Stimulated activated effector memory CD8-positive, alpha-beta T cell treated with anti-CD3 and anti-CD28 coated beads, Interleukin-12 subunit alpha, Interleukin-12 subunit beta, amount 100 ng/mL, for 72 hours (primary cell): ENCODE measurements at regions not wholly inside any gene's neighbourhood (a gene's known extent, or its start where the extent isn't known, plus 50 kb on each side); places are given as distances from the start of the nearest gene placed in this dataset.

Experiments used
- ATAC-seq: fragments of 150-1000 bp; cut with Tn5 transposase; 2 replicates; pipeline ENCODE4 v1.10.0; 2021
- DNase-seq, 2 donors: peaks; one replicate each; pipeline ENCODE4 v3.0.0; 2021 to 2022; ENCODE audit warnings: low spot score in 2 of 2
- H3K27ac Mint-ChIP-seq: one replicate; pipeline ENCODE4 v1.8.0; 2022; ENCODE audit warnings: mild to moderate bottlenecking, mixed read lengths
- H3K36me3 Mint-ChIP-seq: one replicate; pipeline ENCODE4 v1.8.0; 2022; ENCODE audit warnings: mild to moderate bottlenecking, mixed read lengths
- H3K4me1 Mint-ChIP-seq: one replicate; pipeline ENCODE4 v1.8.0; 2022; ENCODE audit warnings: mixed read lengths
- H3K4me3 Mint-ChIP-seq: one replicate; pipeline ENCODE4 v1.8.0; 2022; ENCODE audit warnings: mild to moderate bottlenecking, mixed read lengths
- H3K9me3 Mint-ChIP-seq: one replicate; pipeline ENCODE4 v1.8.0; 2022; ENCODE audit warnings: mixed read lengths

DNA sequence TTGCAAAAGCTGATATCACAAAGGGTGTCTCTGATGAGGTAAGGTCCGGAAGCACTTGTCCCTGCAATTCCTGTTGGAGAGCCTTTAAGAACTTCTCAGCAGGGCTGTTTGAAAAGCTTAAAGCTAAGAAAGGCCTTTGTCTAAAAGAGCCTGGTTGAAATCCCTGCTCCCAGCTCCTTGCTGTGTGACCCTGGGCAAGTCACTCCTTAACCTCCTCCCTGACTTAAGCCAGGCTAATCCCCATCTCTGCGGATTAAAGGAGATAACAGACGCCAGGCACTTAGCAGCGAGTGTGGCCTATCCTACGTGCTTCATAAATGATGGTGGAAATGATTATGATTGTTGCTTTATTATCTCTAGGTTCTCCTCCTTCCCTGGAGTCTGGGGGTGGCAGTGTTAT, 368.0 kb upstream of the RBFOX1 start:
- H3K4me3 Mint-ChIP-seq = no peak overlapping the region
- DNase-seq (no peak), ATAC-seq (no peak)
- H3K4me1 Mint-ChIP-seq = no peaks in the 10 kb centered on the region
- H3K36me3 Mint-ChIP-seq = no peaks in the 10 kb centered on the region
- no peak overlapping the region for H3K27ac Mint-ChIP-seq
- peaks cover 11% of the 10 kb centered on the region for H3K9me3 Mint-ChIP-seq

- no peak for ATAC-seq
- Mint-ChIP-seq H3K36me3 (no peaks in the 10 kb centered on the region), H3K4me3 (no peak overlapping the region), H3K27ac (no peak overlapping the region), H3K9me3 (peaks cover 8% of the 10 kb centered on the region), H3K4me1 (no peaks in the 10 kb centered on the region)
- DNase-seq = no peak
Observed at GRCh38 chr16:6961704-6962103, 370.9 kb upstream of the RBFOX1 start.

DNA sequence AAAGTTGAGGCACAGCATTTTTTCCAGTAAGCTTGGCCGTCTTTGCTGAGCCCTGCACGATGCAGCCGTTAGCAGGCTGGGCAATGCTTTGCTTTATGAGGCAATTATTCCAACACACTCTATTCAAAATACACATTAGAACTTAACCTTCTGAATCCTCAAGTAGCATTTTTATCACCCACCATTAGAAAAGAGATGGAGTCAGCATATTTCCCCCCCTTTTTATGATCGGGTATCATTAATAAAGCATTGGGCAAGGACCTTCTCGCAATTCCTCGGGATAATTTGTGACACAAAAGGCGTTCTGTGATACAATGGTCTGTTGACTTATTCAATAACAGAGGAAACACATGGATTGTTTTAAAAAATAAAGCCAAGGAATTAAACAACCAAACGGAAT, 374.5 kb upstream of the RBFOX1 start:
- H3K9me3 Mint-ChIP-seq = peaks cover 8% of the 10 kb centered on the region
- H3K4me3 Mint-ChIP-seq = no peak overlapping the region
- no peak for DNase-seq
- H3K4me1 Mint-ChIP-seq = no peaks in the 10 kb centered on the region
- H3K27ac Mint-ChIP-seq = no peak overlapping the region
- no peak for ATAC-seq
- no peaks in the 10 kb centered on the region for H3K36me3 Mint-ChIP-seq

DNA sequence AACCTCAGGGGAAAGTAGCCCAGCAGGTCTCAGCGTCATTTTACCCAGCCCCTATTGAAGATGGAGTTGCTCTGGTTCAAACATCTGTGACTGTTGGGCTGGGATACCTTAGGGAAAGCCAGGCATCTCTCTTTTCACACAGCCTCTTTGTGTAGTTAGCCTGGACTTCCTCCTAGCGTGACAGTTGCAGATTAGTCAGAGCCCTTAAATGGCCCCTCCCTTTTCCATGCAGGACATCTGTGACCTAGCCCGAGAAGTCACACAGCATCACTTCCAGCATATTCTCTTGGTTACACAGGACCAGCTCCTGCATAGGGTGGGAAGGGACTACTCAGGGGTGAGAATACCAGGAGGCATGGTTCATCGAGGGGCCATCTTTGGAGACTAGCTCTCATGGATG, 375.0 kb upstream of the RBFOX1 start:
- DNase-seq (no peak), ATAC-seq (no peak)
- Mint-ChIP-seq H3K4me3 (no peak overlapping the region), H3K27ac (no peak overlapping the region), H3K9me3 (peaks cover 8% of the 10 kb centered on the region), H3K36me3 (no peaks in the 10 kb centered on the region), H3K4me1 (no peaks in the 10 kb centered on the region)

DNA sequence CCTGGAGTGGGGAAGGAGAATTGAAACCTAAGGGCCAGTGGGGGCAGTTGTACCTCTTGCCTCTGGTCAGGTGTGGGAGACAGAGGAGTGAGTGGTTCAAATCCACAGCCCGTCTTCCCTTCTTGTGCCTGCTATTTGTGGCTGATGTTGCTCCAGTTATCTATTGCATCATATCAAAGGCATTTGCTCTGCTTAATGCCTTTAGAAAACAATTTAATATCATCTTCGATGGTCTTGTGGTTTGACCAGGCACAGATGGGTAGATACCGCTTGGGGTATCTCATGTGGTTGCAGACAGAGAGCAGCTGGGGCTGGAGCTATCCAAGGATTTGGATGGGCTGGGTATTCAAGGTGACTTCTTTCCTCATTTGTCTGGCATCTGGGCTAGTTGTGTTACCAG, 376.1 kb upstream of the RBFOX1 start:
- H3K9me3 Mint-ChIP-seq = peaks cover 8% of the 10 kb centered on the region
- no peak overlapping the region for H3K4me3 Mint-ChIP-seq
- no peak overlapping the region for H3K27ac Mint-ChIP-seq
- no peak for ATAC-seq
- H3K4me1 Mint-ChIP-seq = no peaks in the 10 kb centered on the region
- no peaks in the 10 kb centered on the region for H3K36me3 Mint-ChIP-seq
- DNase-seq = no peak

DNA sequence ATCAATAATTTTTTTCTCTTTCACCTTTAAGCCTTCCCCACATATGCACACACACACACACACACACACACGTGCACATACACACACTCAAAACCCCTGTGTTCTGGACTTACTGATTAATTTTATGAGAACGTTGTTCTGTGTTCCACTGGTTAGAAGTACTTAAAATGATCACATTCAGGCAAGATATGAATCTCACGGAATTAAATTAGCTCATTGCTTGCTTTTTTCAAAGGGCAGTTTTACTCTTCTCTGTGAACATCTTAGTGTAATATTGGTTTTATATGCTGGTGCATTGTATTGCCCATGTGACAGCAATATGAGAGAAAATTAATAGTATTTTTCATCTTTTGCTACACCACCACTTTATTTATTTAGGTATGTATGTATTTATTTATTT, 377.3 kb upstream of the RBFOX1 start:
- no peak for DNase-seq
- H3K9me3 Mint-ChIP-seq = peaks cover 5% of the 10 kb centered on the region

GRCh38 chr16:6949240-6949639, 383.4 kb upstream of the RBFOX1 start:
- Mint-ChIP-seq H3K4me3 (no peak overlapping the region), H3K9me3 (peaks cover 7% of the 10 kb centered on the region), H3K36me3 (no peaks in the 10 kb centered on the region), H3K27ac (no peak overlapping the region), H3K4me1 (no peaks in the 10 kb centered on the region)
- ATAC-seq = no peak
- no peak for DNase-seq

More for the DNA sequence above, 377.3 kb upstream of the RBFOX1 start:
- H3K27ac Mint-ChIP-seq = no peak overlapping the region
- H3K4me1 Mint-ChIP-seq = no peaks in the 10 kb centered on the region
- H3K4me3 Mint-ChIP-seq = no peak overlapping the region
- ATAC-seq = no peak
- no peaks in the 10 kb centered on the region for H3K36me3 Mint-ChIP-seq

DNA sequence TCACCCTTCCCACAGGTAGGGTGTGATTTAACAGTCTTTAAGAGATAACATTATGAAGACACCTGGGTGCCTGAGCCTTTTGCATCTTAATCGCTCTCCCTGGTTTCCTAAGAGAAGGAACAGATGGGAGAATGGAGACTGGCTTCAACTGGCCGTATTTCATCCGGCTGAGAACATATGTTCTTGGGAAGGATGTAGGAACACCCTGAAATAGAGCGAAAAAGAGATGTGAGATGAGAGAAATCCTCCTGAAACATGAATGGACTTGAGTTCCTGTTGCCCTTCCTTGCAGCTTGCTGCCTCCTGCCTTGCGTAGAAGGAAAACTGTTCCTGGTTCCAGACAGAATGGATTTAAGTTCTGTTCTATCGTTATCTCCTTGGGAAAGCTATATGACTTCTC, 385.4 kb upstream of the RBFOX1 start:
- Mint-ChIP-seq H3K4me1 (no peaks in the 10 kb centered on the region), H3K27ac (no peak overlapping the region), H3K36me3 (no peaks in the 10 kb centered on the region), H3K9me3 (peaks cover 7% of the 10 kb centered on the region), H3K4me3 (no peak overlapping the region)
- ATAC-seq (no peak), DNase-seq (no peak)

DNA sequence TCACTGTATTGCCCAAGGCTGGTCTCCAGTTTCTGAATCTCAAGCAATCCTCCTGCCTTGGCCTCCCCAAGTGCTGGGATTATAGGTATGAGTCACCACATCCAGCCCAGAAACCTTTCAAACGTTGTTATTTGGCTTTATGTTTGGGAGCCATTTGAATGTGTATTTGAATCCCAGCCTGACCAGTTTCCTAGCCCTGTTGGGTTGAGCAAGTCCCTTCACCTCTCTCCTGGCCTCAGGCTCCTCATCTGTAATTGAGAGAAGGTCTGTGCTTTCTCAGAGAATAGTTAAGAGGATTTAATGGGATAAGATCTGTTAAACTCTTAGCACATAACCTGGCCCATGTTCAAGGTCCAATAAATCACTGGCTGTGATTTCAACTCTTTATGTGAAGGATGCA, 385.8 kb upstream of the RBFOX1 start:
- ATAC-seq (no peak), DNase-seq (no peak)
- no peaks in the 10 kb centered on the region for H3K4me1 Mint-ChIP-seq
- H3K9me3 Mint-ChIP-seq = peaks cover 7% of the 10 kb centered on the region
- no peak overlapping the region for H3K27ac Mint-ChIP-seq
- no peak overlapping the region for H3K4me3 Mint-ChIP-seq
- H3K36me3 Mint-ChIP-seq = no peaks in the 10 kb centered on the region

- ATAC-seq = no peak
- Mint-ChIP-seq H3K4me3 (no peak overlapping the region), H3K36me3 (no peaks in the 10 kb centered on the region), H3K9me3 (peaks cover 11% of the 10 kb centered on the region), H3K27ac (no peak overlapping the region), H3K4me1 (no peaks in the 10 kb centered on the region)
- no peak for DNase-seq
Observed at GRCh38 chr16:6946106-6946505, 386.5 kb upstream of the RBFOX1 start.

- Mint-ChIP-seq H3K4me3 (no peak overlapping the region), H3K27ac (no peak overlapping the region), H3K4me1 (no peaks in the 10 kb centered on the region), H3K36me3 (no peaks in the 10 kb centered on the region), H3K9me3 (peaks cover 14% of the 10 kb centered on the region)
- no peak for DNase-seq
- ATAC-seq = no peak
Observed at GRCh38 chr16:6940968-6941367, 391.7 kb upstream of the RBFOX1 start.

DNA sequence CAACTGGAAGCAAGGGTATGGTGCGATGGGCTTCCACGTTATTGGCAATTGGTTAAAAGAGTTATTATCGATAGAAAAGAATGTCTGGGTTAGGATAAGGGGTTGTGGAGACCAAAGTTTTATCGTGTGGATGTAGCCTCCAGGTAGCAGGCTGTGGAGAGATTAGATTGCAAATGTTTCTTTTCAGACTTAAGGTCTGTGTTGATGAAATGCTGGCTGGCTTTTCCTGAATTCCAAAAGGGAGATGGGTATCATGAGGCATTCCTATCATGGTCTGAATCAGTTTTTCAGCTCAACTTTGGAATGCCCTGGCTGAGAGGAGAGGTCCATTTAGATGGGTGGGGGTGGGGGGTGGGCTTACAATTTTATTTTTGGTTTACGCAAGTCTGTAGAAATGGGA, 395.0 kb upstream of the RBFOX1 start:
- H3K4me1 Mint-ChIP-seq = no peaks in the 10 kb centered on the region
- DNase-seq (no peak), ATAC-seq (no peak)
- peaks cover 11% of the 10 kb centered on the region for H3K9me3 Mint-ChIP-seq
- no peak overlapping the region for H3K27ac Mint-ChIP-seq
- no peak overlapping the region for H3K4me3 Mint-ChIP-seq
- no peaks in the 10 kb centered on the region for H3K36me3 Mint-ChIP-seq

GRCh38 chr16:6932871-6933385, 399.7 kb upstream of the RBFOX1 start:
- peaks cover 18% of the 10 kb centered on the region for H3K9me3 Mint-ChIP-seq

GRCh38 chr16:6929868-6930267, 402.8 kb upstream of the RBFOX1 start:
- DNase-seq (no peak), ATAC-seq (no peak)
- no peaks in the 10 kb centered on the region for H3K36me3 Mint-ChIP-seq
- no peak overlapping the region for H3K27ac Mint-ChIP-seq
- H3K9me3 Mint-ChIP-seq = peaks cover 17% of the 10 kb centered on the region
- H3K4me3 Mint-ChIP-seq = no peak overlapping the region
- no peaks in the 10 kb centered on the region for H3K4me1 Mint-ChIP-seq

More at GRCh38 chr16:6932871-6933385, 399.7 kb upstream of the RBFOX1 start:
- Mint-ChIP-seq H3K4me1 (no peaks in the 10 kb centered on the region), H3K4me3 (no peak overlapping the region), H3K36me3 (no peaks in the 10 kb centered on the region), H3K27ac (no peak overlapping the region)
- no peak for ATAC-seq
- DNase-seq = no peak

DNA sequence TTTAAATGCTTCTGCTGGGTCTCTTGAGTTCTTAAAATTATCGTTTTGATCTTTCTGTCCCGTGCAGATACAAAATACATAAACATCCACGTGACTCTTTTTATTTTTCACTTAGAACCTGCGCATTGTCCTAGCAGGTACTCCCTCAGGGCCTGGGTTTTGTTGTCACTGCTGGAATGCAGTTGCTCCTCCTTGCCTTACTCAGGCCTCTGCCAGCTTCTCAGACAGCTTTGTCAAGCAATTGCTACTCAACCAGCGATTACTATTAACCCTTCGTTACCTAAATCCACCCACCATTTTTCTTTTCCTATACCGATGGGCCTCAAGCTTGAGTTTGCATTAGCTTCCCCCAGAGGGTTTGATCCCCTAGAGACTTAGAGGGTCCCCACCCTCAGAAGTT, 405.9 kb upstream of the RBFOX1 start:
- H3K4me1 Mint-ChIP-seq = no peaks in the 10 kb centered on the region
- DNase-seq (no peak), ATAC-seq (no peak)
- H3K27ac Mint-ChIP-seq = no peak overlapping the region
- H3K4me3 Mint-ChIP-seq = no peak overlapping the region
- peaks cover 20% of the 10 kb centered on the region for H3K9me3 Mint-ChIP-seq
- H3K36me3 Mint-ChIP-seq = no peaks in the 10 kb centered on the region

DNA sequence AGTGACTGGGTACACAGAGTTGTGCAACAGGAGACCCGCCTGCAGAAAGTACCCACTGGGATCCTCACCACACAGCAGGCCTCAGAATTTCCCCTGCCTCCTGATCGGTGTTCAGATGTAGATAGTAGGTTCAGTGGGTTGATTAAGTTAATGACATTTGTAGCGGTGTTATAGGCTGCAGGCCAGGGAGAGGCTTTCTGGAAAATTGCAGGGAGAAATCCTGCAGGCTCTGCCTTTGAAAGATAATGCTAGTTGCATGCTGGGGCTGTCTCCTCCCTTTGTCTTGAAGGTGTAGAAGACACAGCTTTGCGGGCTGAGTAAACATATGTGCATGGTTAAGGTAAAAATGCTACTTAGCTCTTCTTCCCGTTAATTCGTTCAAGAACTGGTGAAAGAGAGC, 406.3 kb upstream of the RBFOX1 start:
- no peak overlapping the region for H3K27ac Mint-ChIP-seq
- no peaks in the 10 kb centered on the region for H3K36me3 Mint-ChIP-seq
- no peaks in the 10 kb centered on the region for H3K4me1 Mint-ChIP-seq
- no peak for DNase-seq
- peaks cover 20% of the 10 kb centered on the region for H3K9me3 Mint-ChIP-seq
- no peak for ATAC-seq
- H3K4me3 Mint-ChIP-seq = no peak overlapping the region

DNA sequence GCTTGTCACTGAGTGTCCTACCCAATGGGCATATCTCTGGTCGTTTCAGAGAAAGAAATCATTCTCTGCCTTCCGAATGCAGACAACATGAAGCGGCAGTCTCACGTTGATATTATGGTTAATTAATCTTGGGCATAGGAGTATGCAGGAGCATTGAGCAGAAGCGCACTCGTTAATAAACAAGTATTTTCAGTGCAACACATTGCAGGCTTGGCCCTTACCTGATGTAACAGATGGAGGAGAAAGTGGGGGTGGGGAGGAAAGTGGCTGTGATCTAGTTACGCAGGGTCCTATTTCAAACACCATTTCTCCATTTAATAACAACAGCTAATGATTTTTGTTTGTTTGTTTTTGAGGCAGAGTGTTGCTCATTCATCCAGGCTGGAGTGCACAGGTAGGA, 414.0 kb upstream of the RBFOX1 start:
- no peaks in the 10 kb centered on the region for H3K36me3 Mint-ChIP-seq
- no peak overlapping the region for H3K27ac Mint-ChIP-seq
- no peaks in the 10 kb centered on the region for H3K4me1 Mint-ChIP-seq
- no peak for ATAC-seq
- H3K9me3 Mint-ChIP-seq = peaks cover 16% of the 10 kb centered on the region
- no peak for DNase-seq
- H3K4me3 Mint-ChIP-seq = no peak overlapping the region
